ENCODE measurements at regions not wholly inside any gene's neighbourhood (a gene's known extent, or its start where the extent isn't known, plus 50 kb on each side); places are given as distances from the start of the nearest gene placed in this dataset.
A peak's percentile ranks its signal among the peaks of the same experiment; 100 is the strongest.

- DNase-seq (ENCODE audit: low read depth): no peak
These were observed 411.9 kb upstream of the ZP4 start for GRCh38 chr1:238302646-238303045.

- DNase-seq (ENCODE audit: low read depth): no peak
These were observed 405.6 kb upstream of the ZP4 start for GRCh38 chr1:238296371-238296770.

DNA sequence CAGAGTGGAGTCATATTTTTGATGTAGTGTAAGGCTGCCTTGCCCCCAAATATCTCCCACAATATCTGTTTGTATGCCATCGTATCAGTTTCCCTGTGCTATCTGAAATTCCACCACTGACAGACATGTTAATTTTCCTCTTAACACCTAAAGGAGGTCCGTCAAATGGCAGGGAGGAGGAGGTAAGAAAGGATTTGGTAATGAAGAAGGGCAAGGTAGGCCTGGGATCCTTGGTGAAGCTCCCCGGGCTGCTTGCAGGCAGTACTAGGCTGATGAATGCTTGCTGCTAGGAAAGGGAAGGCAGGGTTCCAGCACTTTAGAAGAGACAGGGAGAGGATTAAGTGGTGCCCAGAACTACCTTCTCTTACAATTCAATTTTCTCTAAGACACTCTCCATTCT is 402.4 kb upstream of the ZP4 start:
- DNase-seq (ENCODE audit: low read depth): no peak

DNA sequence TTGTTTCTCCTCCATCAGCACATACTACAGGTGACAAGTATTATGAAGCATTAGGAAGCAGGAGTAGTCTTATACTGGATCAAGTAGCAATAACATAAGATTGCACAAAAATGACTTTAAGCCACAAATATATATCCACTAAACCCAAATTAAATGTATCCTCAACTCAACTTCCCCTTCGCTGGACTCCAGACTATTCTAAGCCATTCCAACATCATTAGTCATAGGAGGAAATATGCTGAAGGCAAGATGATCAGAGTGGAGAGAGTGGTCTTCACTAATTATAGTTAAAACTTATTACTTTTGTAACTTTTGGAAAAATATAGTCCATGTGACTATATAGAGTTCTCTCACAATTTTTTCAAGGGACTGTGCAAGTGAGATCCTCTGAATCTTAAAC is 390.7 kb upstream of the ZP4 start:
- no peak for DNase-seq (ENCODE audit: low read depth)

DNA sequence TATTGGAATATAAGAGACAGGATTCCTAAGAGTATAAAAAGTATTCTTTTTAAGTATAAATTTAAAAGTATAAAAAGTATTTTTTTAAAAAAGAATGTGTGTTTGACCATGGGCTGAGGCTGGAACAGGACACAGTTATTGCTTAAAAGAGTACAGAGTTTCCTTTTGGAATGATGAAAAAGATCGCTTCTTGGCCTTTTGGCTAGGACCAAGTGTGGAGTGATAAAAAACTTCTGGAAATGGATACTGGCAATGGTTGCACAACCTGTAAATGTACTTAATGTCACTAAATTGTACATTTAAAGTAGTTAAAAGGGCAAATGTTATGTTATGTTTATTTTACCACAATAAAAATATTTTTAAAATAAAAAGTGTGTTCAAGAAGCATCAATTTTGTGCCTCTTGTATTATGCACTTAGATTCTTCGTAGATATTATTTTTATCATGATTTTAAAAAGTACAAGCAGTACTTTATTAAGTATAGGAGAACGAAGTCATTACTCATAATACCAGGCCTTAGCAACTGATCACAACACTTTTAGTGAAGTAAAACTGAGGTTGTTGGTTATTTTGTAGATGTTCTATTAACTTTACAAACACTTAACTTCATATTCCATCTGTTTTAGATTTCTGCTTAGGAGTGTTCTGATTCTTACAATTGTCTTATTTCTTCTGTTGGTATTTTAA is 389.1 kb upstream of the ZP4 start:
- DNase-seq (ENCODE audit: low read depth): no peak

GRCh38 chr1:238272145-238272544 is 381.4 kb upstream of the ZP4 start:
- no peak for DNase-seq (ENCODE audit: low read depth)

DNA sequence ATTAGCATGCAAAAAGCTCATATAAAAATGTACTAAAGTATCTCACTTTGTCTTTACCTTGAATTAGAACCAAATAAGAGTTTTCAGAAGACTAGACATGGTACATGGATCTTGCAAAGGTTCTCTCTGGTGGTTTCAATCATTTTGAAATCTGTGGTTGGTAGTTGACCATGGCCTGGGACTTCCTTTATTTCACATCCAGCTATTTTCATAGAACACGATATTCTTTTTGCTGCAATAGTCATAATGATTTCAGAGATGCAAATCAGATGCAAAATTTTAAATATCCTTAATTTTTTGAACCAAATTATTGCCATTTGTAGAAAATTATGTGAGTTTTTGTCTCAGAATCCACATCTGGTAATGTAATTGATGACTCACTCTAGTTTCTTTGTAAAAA is 375.1 kb upstream of the ZP4 start:
- DNase-seq (ENCODE audit: low read depth): no peak

DNA sequence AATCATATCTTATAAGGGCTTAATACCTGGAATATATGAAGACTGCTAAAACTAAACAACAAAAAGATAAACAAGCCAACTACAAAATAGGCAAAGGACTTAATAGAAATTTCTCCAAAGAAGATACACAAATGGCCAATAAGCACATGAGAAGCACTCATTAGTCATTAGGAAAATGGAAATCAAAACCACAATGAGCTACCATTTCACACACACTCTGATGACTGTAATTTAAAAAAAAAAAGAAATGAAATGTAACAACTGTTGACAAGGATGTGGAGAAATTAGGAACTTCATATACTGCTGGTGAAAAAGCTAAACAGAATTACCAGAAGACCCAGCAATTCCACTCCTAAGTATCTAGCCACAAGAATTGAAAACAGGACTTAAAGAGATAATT is 374.2 kb upstream of the ZP4 start:
- DNase-seq (ENCODE audit: low read depth): no peak

DNA sequence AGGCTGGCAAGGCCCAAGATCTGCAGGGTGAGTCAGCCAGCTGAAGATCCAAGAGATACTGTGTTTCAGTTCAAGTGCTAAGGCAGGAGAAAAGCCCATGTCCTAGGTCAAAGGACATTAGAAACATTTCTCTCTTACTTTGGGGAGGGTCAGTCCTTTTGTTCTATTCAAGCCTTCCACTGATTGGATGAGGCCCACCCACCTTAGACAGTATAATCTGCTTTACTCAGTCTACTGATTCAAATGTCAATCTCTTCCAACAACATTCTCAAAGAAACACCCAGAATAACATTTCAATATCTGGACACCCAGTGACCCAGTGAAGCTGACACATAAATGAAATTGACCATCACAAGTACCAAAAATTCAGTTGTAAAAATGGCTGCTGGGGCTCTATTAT is 367.8 kb upstream of the ZP4 start:
- DNase-seq (ENCODE audit: low read depth): no peak

GRCh38 chr1:238257018-238257621 is 366.4 kb upstream of the ZP4 start:
- DNase-seq (ENCODE audit: low read depth): no peak

GRCh38 chr1:238254935-238255334 is 364.2 kb upstream of the ZP4 start:
- DNase-seq (ENCODE audit: low read depth): no peak

DNA sequence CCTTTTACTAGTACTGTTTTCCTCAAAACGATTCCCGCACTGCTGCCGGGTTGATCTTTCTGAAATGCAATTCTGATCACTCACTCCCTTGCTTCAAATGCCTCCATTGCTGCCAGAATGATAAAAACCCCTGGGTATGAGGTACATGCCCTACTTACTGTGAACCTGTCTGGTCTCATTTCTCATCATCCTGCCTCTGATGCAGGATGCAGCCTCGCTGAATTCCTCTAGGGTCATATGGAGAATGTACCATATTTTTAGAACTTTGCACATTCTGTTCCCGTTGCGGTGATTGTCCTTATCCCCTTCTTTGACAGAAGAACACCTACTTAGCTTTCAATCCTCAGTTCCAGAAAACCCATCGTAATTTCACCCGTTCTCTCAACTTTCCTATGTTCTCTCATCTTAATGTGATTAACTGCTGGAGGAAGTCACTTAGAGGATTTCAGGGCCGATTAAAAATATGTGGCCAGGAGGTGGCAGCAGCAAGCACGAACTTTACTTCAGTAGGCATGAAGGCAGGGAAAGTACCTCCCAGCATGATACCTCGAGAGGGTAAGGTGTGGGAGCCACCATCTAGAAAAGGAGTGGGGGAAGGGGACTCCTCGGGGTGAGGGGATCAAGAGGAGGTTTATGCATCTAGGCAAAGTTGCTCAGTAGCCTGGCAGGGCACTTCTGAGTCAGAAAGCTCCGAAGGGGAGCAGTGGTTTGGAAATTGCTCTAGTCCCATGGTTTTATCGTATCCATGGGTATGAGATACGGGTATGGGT is 361.5 kb upstream of the ZP4 start:
- DNase-seq (ENCODE audit: low read depth): peak; percentile 2

- no peak for DNase-seq (ENCODE audit: low read depth)
These were observed 357.6 kb upstream of the ZP4 start for GRCh38 chr1:238248356-238248755.

- DNase-seq (ENCODE audit: low read depth): no peak
These were observed 351.5 kb upstream of the ZP4 start for GRCh38 chr1:238242181-238242580.

GRCh38 chr1:238241607-238242006 is 350.9 kb upstream of the ZP4 start:
- DNase-seq (ENCODE audit: low read depth): no peak

DNA sequence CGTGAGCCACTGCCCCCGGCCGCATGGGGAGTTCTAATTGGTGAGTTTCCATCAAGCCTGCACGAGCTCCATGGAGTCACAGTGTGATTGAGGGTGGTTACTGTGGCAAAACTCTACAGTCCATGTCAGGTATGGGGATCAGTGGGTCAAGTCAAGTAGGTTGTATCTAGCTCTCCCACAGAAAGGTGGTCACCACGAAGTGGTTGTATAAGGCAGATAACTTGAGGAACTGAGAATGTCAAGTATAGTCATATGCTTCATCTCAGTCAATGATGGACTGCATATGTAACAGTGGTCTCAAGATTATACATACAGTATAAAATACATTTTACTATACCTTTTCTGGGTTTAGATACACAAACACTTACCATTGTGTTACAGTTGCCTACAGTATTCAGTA is 348.6 kb upstream of the ZP4 start:
- no peak for DNase-seq (ENCODE audit: low read depth)

GRCh38 chr1:238233966-238234365 is 343.2 kb upstream of the ZP4 start:
- no peak for DNase-seq (ENCODE audit: low read depth)

DNA sequence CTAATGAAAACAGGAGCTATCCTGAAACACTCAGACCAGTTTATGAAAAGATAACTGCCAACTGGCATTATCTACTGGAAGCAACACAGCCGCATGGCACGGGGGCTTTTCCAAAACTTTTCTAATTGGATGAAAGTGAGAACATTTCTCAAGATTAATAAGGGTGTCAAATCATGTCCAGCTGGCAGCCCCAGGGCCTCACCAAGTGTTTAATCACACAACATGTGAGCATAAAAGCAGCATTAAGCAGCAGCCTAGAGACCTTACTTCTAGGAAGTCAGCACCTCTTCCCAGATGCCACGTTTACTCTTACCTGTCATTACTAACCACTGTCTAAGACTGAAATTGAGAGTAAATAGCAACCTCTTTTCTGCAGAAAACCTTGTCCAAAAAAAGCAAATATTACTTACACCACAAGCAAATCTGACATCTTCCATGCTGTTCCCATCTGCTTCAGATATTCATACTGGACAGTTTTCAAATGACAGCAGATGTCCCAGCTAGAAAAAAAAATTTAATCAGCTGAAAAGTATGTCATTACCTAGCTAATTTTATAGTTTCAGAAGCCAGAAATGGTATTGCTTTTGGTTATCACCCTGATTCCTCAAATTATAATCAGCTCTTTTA is 341.5 kb upstream of the ZP4 start:
- DNase-seq (ENCODE audit: low read depth): no peak

GRCh38 chr1:238226810-238227209 is 336.1 kb upstream of the ZP4 start:
- no peak for DNase-seq (ENCODE audit: low read depth)

DNA sequence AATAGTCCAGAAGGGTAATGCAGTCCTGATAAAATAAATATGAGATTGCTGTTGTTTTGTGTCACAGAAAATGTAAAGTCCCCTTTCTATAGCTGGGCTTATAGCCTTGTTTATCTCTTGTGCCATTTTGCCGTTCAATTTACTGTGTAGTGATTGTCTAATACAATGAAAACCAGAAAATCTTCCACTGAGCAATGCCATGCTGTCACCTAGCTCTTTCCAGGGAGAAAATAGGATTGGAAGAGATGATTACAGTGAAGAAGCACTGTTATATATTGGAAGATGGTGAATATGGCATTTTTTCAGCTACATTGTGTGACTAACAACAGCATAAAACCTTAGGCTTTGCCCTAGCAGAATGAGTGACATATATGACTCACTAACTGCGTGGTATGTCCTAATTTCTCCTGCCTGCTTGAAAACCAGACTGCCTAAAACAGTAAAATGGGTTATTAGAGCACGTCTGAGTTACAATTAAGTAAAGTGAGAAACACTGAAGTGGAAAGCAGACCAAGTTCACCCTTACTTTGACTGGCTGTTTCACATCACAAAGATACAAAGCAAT is 332.4 kb upstream of the ZP4 start:
- DNase-seq (ENCODE audit: low read depth): no peak

DNA sequence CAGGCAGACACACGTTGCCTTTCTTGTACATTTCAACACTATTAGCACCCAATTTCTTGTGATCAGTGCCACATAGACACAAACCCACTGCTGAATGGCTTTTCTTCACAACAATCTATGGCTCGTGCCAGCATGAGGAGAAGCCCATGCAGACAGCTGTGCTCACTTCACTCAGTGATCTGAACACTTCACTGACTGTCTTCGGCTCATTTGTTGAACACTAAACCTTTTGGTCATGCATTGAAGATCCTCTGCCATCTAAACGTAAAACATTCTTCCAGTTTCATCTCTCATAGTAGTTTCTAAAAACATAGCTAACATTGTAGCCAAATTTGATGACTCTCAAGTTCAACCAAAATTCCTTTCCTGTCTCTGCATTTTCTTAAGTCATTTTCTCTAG is 331.0 kb upstream of the ZP4 start:
- no peak for DNase-seq (ENCODE audit: low read depth)

DNA sequence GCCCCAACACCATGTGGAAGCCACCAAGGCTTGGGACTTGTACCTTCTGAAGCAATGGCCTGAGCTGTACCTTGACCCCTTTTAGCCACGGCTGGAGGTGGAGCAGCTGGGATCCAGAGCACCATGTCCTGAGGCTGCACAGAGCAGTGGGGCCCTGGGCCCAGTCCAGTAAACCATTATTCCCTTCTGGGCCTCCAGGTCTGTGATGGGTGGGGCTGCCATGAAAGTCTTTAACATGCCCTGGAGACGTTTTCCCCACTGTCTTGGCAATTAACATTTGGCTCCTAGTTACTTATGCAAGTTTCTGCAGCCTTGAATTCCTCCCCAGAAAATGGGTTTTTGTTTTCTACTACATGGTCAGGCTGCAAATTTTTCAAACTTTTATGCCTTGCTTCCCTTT is 323.7 kb upstream of the ZP4 start:
- DNase-seq (ENCODE audit: low read depth): no peak

Measured in T follicular helper cell (primary cell).